ENCODE measurements at regions not wholly inside any gene's neighbourhood (a gene's known extent, or its start where the extent isn't known, plus 50 kb on each side); places are given as distances from the start of the nearest gene placed in this dataset.

- no peaks in the 10 kb centered on the region for H3K9me3 ChIP-seq (ENCODE audit: control insufficient read depth in 1 of 2, low read length in 2 of 2)
- no peaks in the 10 kb centered on the region for H3K27me3 ChIP-seq (ENCODE audit: insufficient read depth, low read length)
- ChIA-PET CTCF (ENCODE audit: partially characterized antibody) (interaction anchor here (0.9 to 1.8 kb wide), 4 partner anchors 8 to 29 kb away, joined by 3 to 5 read pairs (median 4); no protein-coding TSS in a partner anchor), POLR2A (ENCODE audit: partially characterized antibody) (no interaction called here)
- no peak overlapping the region for H3K4me3 Mint-ChIP-seq
- H3K36me3 Mint-ChIP-seq = no peaks in the 10 kb centered on the region
- H3K4me1 Mint-ChIP-seq = no peaks in the 10 kb centered on the region
- H3K4me1 ChIP-seq (ENCODE audit: insufficient read depth, low read length) = no peaks in the 10 kb centered on the region
- no peaks in the 10 kb centered on the region for H3K36me3 ChIP-seq (ENCODE audit: insufficient read depth, low read length)
- no peak overlapping the region for H3K27ac Mint-ChIP-seq
- no peak overlapping the region for H3K4me3 ChIP-seq (ENCODE audit: low read length in 2 of 2)
- intact Hi-C loops (cut with micrococcal nuclease) = no loop called here
- peaks cover 22 to 33% of the 10 kb centered on the region in 2 donors for H3K27me3 Mint-ChIP-seq
- H3K27ac ChIP-seq (ENCODE audit: low read depth, low read length) = no peak overlapping the region
- no peak for DNase-seq
- H3K9me3 Mint-ChIP-seq = peaks cover 0 to 1% (median 0%) of the 10 kb centered on the region in 8 donors
These were observed 64.8 kb downstream of the CDCA7 start for GRCh38 chr2:173419506-173419905.

GRCh38 chr2:173424886-173425285 lies 70.2 kb downstream of the CDCA7 start:
- H3K9me3 ChIP-seq (ENCODE audit: control insufficient read depth in 1 of 2, low read length in 2 of 2) = no peaks in the 10 kb centered on the region
- intact Hi-C loops (cut with micrococcal nuclease) = no loop called here
- H3K27me3 Mint-ChIP-seq = peaks cover 11 to 35% of the 10 kb centered on the region in 2 donors
- no peaks in the 10 kb centered on the region for H3K4me1 Mint-ChIP-seq
- POLR2A ChIA-PET (ENCODE audit: partially characterized antibody) = no interaction called here
- H3K4me1 ChIP-seq (ENCODE audit: insufficient read depth, low read length) = no peaks in the 10 kb centered on the region
- H3K27ac Mint-ChIP-seq = no peak overlapping the region
- no peak for DNase-seq
- H3K36me3 ChIP-seq (ENCODE audit: insufficient read depth, low read length) = no peaks in the 10 kb centered on the region
- no peaks in the 10 kb centered on the region for H3K36me3 Mint-ChIP-seq
- H3K4me3 Mint-ChIP-seq = no peak overlapping the region
- no peak overlapping the region for H3K27ac ChIP-seq (ENCODE audit: low read depth, low read length)
- no peaks in the 10 kb centered on the region for H3K27me3 ChIP-seq (ENCODE audit: insufficient read depth, low read length)
- no peak overlapping the region for H3K4me3 ChIP-seq (ENCODE audit: low read length in 2 of 2)
- CTCF ChIA-PET (ENCODE audit: partially characterized antibody) = no interaction called here
- peaks cover 0 to 3% (median 0%) of the 10 kb centered on the region in 8 donors for H3K9me3 Mint-ChIP-seq

GRCh38 chr2:173427887-173428668 lies 73.4 kb downstream of the CDCA7 start:
- Mint-ChIP-seq H3K4me3 (no peak overlapping the region), H3K9me3 (peaks cover 0 to 3% (median 0%) of the 10 kb centered on the region in 8 donors), H3K36me3 (no peaks in the 10 kb centered on the region), H3K27me3 (peaks cover 4 to 23% of the 10 kb centered on the region in 2 donors), H3K27ac (no peak overlapping the region), H3K4me1 (no peaks in the 10 kb centered on the region)
- intact Hi-C loops (cut with micrococcal nuclease) = no loop called here
- no peak overlapping the region for H3K4me3 ChIP-seq (ENCODE audit: low read length in 2 of 2)
- H3K36me3 ChIP-seq (ENCODE audit: insufficient read depth, low read length) = no peaks in the 10 kb centered on the region
- POLR2A ChIA-PET (ENCODE audit: partially characterized antibody) = no interaction called here
- no peak for DNase-seq
- no peaks in the 10 kb centered on the region for H3K4me1 ChIP-seq (ENCODE audit: insufficient read depth, low read length)
- H3K9me3 ChIP-seq (ENCODE audit: control insufficient read depth in 1 of 2, low read length in 2 of 2) = no peaks in the 10 kb centered on the region
- CTCF ChIA-PET (ENCODE audit: partially characterized antibody) = no interaction called here
- H3K27me3 ChIP-seq (ENCODE audit: insufficient read depth, low read length) = no peaks in the 10 kb centered on the region
- no peak overlapping the region for H3K27ac ChIP-seq (ENCODE audit: low read depth, low read length)

GRCh38 chr2:173431191-173431590 lies 76.5 kb downstream of the CDCA7 start:
- H3K4me1 Mint-ChIP-seq = peaks cover 0 to 6% (median 5%) of the 10 kb centered on the region in 4 donors
- Histone ChIP-seq H3K4me1 (ENCODE audit: insufficient read depth, low read length) (no peaks in the 10 kb centered on the region), H3K27me3 (ENCODE audit: insufficient read depth, low read length) (no peaks in the 10 kb centered on the region), H3K36me3 (ENCODE audit: insufficient read depth, low read length) (no peaks in the 10 kb centered on the region), H3K9me3 (ENCODE audit: control insufficient read depth in 1 of 2, low read length in 2 of 2) (no peaks in the 10 kb centered on the region), H3K27ac (ENCODE audit: low read depth, low read length) (no peak overlapping the region), H3K4me3 (ENCODE audit: low read length in 2 of 2) (no peak overlapping the region)
- peaks cover 3 to 23% of the 10 kb centered on the region in 2 donors for H3K27me3 Mint-ChIP-seq
- ChIA-PET CTCF (ENCODE audit: partially characterized antibody) (interaction anchor here (1.4 kb wide), 1 partner anchor 18 kb away, joined by 3 read pairs; no protein-coding TSS in a partner anchor), POLR2A (ENCODE audit: partially characterized antibody) (no interaction called here)
- no peak for DNase-seq
- intact Hi-C loops (cut with micrococcal nuclease) = no loop called here
- no peak overlapping the region for H3K27ac Mint-ChIP-seq
- H3K9me3 Mint-ChIP-seq = peaks cover 0 to 3% (median 0%) of the 10 kb centered on the region in 8 donors
- no peak overlapping the region for H3K4me3 Mint-ChIP-seq
- no peaks in the 10 kb centered on the region for H3K36me3 Mint-ChIP-seq

GRCh38 chr2:173432049-173432754 lies 77.5 kb downstream of the CDCA7 start:
- peaks cover 3 to 19% of the 10 kb centered on the region in 2 donors for H3K27me3 Mint-ChIP-seq
- intact Hi-C loops (cut with micrococcal nuclease) = no loop called here
- CTCF ChIA-PET (ENCODE audit: partially characterized antibody) = interaction anchor here (1.4 kb wide), 1 partner anchor 17 kb away, joined by 3 read pairs; no protein-coding TSS in a partner anchor

GRCh38 chr2:173434762-173435569 lies 80.3 kb downstream of the CDCA7 start:
- no peak for DNase-seq
- no peak overlapping the region for H3K27ac Mint-ChIP-seq
- CTCF ChIA-PET (ENCODE audit: partially characterized antibody) = no interaction called here

More at GRCh38 chr2:173432049-173432754, 77.5 kb downstream of the CDCA7 start:
- Mint-ChIP-seq H3K4me3 (no peak overlapping the region), H3K9me3 (peaks cover 0 to 3% (median 0%) of the 10 kb centered on the region in 8 donors), H3K36me3 (no peaks in the 10 kb centered on the region), H3K4me1 (peaks cover 0 to 7% (median 5%) of the 10 kb centered on the region in 4 donors), H3K27ac (no peak overlapping the region)
- Histone ChIP-seq H3K27me3 (ENCODE audit: insufficient read depth, low read length) (no peaks in the 10 kb centered on the region), H3K36me3 (ENCODE audit: insufficient read depth, low read length) (no peaks in the 10 kb centered on the region), H3K4me3 (ENCODE audit: low read length in 2 of 2) (no peak overlapping the region), H3K4me1 (ENCODE audit: insufficient read depth, low read length) (no peaks in the 10 kb centered on the region), H3K9me3 (ENCODE audit: control insufficient read depth in 1 of 2, low read length in 2 of 2) (no peaks in the 10 kb centered on the region), H3K27ac (ENCODE audit: low read depth, low read length) (no peak overlapping the region)
- DNase-seq = no peak
- POLR2A ChIA-PET (ENCODE audit: partially characterized antibody) = no interaction called here

GRCh38 chr2:173435574-173435973 lies 80.9 kb downstream of the CDCA7 start:
- H3K36me3 Mint-ChIP-seq = no peaks in the 10 kb centered on the region
- no peak overlapping the region for H3K4me3 ChIP-seq (ENCODE audit: low read length in 2 of 2)
- no peak overlapping the region for H3K27ac ChIP-seq (ENCODE audit: low read depth, low read length)
- peaks cover 0 to 7% (median 5%) of the 10 kb centered on the region in 4 donors for H3K4me1 Mint-ChIP-seq
- no peaks in the 10 kb centered on the region for H3K9me3 ChIP-seq (ENCODE audit: control insufficient read depth in 1 of 2, low read length in 2 of 2)
- H3K4me3 Mint-ChIP-seq = no peak overlapping the region
- H3K36me3 ChIP-seq (ENCODE audit: insufficient read depth, low read length) = no peaks in the 10 kb centered on the region
- no peak for DNase-seq
- H3K27ac Mint-ChIP-seq = no peak overlapping the region
- H3K27me3 Mint-ChIP-seq = peaks cover 3 to 16% of the 10 kb centered on the region in 2 donors
- ChIA-PET CTCF (ENCODE audit: partially characterized antibody) (no interaction called here), POLR2A (ENCODE audit: partially characterized antibody) (no interaction called here)
- intact Hi-C loops (cut with micrococcal nuclease) = no loop called here
- no peaks in the 10 kb centered on the region for H3K9me3 Mint-ChIP-seq
- no peaks in the 10 kb centered on the region for H3K27me3 ChIP-seq (ENCODE audit: insufficient read depth, low read length)
- H3K4me1 ChIP-seq (ENCODE audit: insufficient read depth, low read length) = no peaks in the 10 kb centered on the region

More at GRCh38 chr2:173434762-173435569, 80.3 kb downstream of the CDCA7 start:
- H3K4me3 ChIP-seq (ENCODE audit: low read length in 2 of 2) = no peak overlapping the region
- Mint-ChIP-seq H3K27me3 (peaks cover 6 to 17% of the 10 kb centered on the region in 2 donors), H3K9me3 (no peaks in the 10 kb centered on the region), H3K4me3 (no peak overlapping the region), H3K4me1 (peaks cover 0 to 7% (median 5%) of the 10 kb centered on the region in 4 donors), H3K36me3 (no peaks in the 10 kb centered on the region)
- no peaks in the 10 kb centered on the region for H3K36me3 ChIP-seq (ENCODE audit: insufficient read depth, low read length)
- intact Hi-C loops (cut with micrococcal nuclease) = no loop called here
- POLR2A ChIA-PET (ENCODE audit: partially characterized antibody) = no interaction called here
- no peaks in the 10 kb centered on the region for H3K4me1 ChIP-seq (ENCODE audit: insufficient read depth, low read length)
- no peaks in the 10 kb centered on the region for H3K27me3 ChIP-seq (ENCODE audit: insufficient read depth, low read length)
- no peak overlapping the region for H3K27ac ChIP-seq (ENCODE audit: low read depth, low read length)
- H3K9me3 ChIP-seq (ENCODE audit: control insufficient read depth in 1 of 2, low read length in 2 of 2) = no peaks in the 10 kb centered on the region
